GM08714 (cell line): ENCODE measurements at regions not wholly inside any gene's neighbourhood (a gene's known extent, or its start where the extent isn't known, plus 50 kb on each side); places are given as distances from the start of the nearest gene placed in this dataset.

Source experiments
- H3K4me3 ChIP-seq: fragments of 200-500 bp; sonication (Bioruptor generic); 2 replicates; pipeline ENCODE4 v1.5.1; 2014; ENCODE audit warnings: mild to moderate bottlenecking, low read length, inconsistent platforms
- ZNF274 ChIP-seq: IDR thresholded peaks from 2 replicates; pipeline ENCODE4 v1.6.1; 2012; ENCODE audit warnings: mild to moderate bottlenecking, low read depth, low read length

GRCh38 chr1:103854279-103854678 lies 104.6 kb downstream of the AMY1C start:
- no peak overlapping the region for H3K4me3 ChIP-seq
- TF ChIP-seq ZNF274 = no peak

DNA sequence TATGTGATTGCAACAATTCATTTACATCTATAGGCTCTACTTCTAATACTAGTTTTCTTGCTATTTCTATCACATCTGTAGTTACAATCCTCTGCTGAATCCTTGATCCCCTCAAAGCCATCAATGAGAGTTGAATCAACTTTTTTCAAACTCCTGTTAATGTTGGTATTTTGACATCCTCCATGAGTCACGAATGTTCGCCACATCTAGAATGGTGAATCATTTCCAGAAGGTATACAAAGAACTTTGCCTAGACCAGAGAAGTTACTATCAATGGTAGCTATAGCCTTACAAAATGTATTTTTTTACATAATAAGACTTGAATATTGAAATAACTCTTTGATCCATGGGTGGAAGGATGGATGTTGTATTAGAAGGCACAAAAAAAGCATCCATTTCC lies 110.0 kb downstream of the AMY1C start:
- H3K4me3 ChIP-seq = no peak overlapping the region
- TF ChIP-seq ZNF274 = no peak

- no peak overlapping the region for H3K4me3 ChIP-seq
- TF ChIP-seq ZNF274 = no peak
Observed at GRCh38 chr1:103898576-103899345, 149.1 kb downstream of the AMY1C start.

DNA sequence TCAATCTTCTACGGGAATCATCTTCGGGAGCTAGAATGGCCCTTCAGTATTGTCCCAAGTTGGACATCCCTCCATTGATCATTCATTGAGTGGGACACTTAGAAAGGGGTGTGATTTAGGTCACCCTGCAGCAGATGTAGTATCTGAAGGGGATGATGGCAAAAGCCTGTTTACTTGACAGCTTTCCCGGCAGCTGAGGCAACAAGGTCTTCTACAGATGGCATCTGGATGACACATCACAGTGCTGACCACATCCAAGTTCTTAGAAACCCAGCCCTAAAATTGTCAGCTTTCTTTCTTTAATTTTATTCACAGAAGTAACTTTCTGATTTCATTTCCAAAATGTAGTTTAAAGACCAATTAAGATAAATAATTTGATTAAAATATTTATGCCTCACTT lies 150.3 kb downstream of the AMY1C start:
- TF ChIP-seq ZNF274 = no peak

DNA sequence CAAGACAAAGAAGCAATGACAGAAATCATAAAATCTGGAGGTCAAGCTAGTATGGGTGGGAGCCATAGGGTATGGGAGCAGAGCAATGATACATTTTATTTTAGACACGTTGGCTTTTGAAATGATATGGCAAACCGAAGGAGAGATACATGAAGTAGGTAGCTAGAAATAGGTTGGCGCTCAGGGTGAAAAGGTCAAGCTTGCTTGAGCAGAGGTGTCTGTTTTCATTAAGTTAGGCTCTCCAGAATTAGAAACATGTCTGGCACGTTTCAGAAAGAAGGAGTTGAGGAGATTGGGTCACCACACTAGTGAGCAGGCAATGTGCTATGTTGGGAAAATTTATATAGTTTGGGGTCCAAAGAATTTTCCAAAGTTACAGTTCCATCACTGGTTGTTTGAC lies 151.4 kb downstream of the AMY1C start:
- no peak for TF ChIP-seq ZNF274
- no peak overlapping the region for H3K4me3 ChIP-seq

More for the DNA sequence above, 150.3 kb downstream of the AMY1C start:
- no peak overlapping the region for H3K4me3 ChIP-seq

DNA sequence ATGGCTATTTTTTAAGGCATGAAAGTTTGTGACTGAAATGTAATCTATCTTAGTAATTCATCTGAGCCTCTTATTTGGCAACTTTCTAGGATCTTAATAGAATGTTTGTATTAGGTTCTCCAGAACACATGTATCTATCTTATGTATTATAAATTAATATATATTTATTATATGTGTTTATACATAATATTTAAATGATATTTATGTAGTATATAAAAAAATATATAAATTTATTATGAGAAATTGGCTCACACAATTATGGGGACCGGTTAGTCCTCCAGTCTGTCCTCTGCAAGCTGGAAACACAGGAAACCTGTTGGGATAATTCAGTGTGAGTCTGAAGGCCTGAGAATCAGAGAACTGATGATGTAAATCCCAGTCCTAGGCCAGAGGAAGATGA lies 155.7 kb downstream of the AMY1C start:
- H3K4me3 ChIP-seq = no peak overlapping the region
- no peak for TF ChIP-seq ZNF274

DNA sequence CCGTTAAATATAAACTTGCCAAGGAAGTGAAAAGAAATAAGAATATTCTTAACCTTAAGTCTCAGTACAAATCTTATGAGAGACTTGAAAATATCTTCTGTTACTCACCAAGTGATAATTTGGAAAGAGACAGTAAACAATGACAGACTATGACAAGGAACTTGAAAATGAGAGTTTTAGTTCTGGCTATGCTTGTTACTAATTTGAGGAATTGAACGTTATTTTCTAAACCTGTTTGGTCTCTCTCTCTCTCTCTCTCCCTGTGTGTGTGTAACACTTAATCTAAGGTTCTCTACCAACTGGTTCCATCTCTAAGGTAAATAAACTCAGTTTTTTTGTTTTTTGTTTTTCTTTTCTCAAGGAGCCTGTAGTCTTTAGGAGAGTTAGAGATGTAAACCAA lies 161.8 kb downstream of the AMY1C start:
- no peak for TF ChIP-seq ZNF274
- no peak overlapping the region for H3K4me3 ChIP-seq

DNA sequence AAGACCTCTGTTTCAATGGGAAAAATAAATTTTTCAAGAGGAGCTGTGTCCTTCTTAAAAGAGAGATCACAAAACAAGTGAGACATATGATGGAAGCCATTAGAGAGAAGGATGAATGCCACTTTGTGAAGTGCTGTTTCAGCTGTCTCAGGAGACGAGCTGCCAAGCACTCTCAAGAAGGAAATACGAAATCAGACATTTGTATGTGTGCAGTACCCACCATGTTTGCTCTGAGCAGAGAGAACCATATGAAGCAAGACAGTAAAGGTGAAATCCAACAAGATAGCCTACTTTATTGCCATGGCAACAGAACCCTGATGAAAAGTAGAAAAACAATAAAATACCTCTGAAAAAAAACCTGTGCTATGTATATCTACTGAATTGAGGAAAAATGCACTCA lies 168.1 kb downstream of the AMY1C start:
- no peak overlapping the region for H3K4me3 ChIP-seq
- TF ChIP-seq ZNF274 = no peak

DNA sequence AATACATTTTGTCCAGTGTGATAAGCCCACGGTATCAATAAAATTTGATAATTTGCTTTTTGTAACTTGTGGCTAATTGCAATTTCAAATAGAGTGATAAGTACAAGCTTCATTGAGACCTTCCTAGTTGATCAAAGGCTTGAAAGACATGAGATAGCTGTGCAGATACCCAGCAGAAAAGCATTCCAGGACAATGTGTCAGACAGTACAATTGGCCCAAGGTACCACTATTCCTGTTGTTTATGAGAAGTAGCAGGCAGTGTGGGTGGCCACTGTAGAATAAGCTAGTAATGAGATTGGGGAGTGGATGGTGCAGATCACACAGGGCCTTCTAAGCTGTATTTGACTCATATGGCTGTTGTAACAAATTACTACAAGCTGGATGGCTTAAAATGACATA lies 182.2 kb downstream of the AMY1C start:
- H3K4me3 ChIP-seq = no peak overlapping the region
- no peak for TF ChIP-seq ZNF274

DNA sequence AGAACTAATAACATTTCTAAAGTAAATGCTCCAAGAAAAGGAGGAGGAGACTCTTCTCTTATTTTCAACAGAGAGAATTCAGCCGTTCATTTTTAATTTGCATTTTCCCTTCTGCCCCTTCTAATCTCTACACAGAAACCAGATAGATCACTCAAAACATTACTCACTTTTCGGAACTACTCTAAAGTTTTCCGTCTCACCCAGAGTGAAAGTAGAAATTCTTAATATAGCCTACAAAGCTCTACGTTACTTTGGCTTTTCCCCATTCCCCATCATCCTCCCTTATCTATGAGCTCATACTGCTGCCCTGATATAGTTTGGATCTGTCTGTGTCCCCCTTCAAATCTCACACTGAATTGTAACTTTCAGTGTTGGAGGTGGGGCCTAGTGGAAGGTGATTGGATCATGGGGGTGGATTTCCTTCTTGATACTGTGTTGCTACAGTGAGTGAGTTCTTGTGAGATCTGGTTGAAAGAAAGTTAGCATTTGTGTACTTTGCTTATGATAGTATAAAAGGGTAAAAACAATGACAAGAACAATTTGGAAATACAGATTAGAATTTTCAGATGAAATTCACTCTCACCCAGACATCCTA lies 188.2 kb downstream of the AMY1C start:
- H3K4me3 ChIP-seq = no peak overlapping the region
- no peak for TF ChIP-seq ZNF274

- no peak for TF ChIP-seq ZNF274
- no peak overlapping the region for H3K4me3 ChIP-seq
Observed at GRCh38 chr1:103941086-103941485, 191.4 kb downstream of the AMY1C start.

DNA sequence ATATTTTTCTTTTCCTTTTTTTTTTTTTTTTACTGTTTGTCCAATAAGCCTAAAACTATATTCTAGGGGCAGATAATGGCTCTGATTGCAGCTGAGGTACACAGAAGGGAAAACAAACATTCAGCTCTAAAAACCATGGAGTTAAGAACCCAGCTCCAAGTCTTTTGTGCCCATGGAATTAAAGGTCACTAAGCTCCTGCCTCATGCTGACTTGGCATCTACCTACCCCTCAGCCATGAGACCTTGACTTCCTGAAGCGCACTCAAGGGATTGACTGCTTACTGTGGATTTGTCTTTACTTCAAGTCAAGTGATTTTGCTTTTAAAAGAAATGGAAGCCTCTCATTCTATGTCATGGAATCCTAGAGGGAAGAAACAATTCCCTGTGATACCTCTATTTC lies 192.3 kb downstream of the AMY1C start:
- TF ChIP-seq ZNF274 = no peak

DNA sequence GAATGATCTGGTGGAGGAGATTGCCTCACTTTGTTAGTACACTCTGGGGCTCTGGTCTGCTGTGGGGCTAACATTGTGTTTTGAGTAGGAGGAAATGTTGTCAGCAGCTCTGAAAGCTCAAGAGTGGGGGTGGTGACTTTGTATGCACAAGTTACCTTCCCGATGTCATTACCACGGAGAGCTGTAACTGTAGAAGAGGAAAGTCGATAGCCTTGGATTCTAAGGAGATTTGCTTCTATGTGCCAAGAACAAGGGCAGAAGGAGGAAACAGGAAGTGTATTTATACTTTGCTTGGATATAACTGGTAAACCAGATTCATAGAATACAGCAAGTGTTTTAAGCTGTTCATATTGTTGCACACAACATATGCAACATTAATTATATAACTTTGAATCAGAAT lies 196.1 kb downstream of the AMY1C start:
- TF ChIP-seq ZNF274 = no peak
- H3K4me3 ChIP-seq = no peak overlapping the region

More for the DNA sequence above, 192.3 kb downstream of the AMY1C start:
- no peak overlapping the region for H3K4me3 ChIP-seq

- H3K4me3 ChIP-seq = no peak overlapping the region
- TF ChIP-seq ZNF274 = no peak
Observed at GRCh38 chr1:103948526-103948925, 198.8 kb downstream of the AMY1C start.

- H3K4me3 ChIP-seq = no peak overlapping the region
- no peak for TF ChIP-seq ZNF274
Observed at GRCh38 chr1:103949779-103950178, 200.1 kb downstream of the AMY1C start.
